ENCODE measurements at regions not wholly inside any gene's neighbourhood (a gene's known extent, or its start where the extent isn't known, plus 50 kb on each side); places are given as distances from the start of the nearest gene placed in this dataset.

GRCh38 chr13:81721400-81721799 is 1380.5 kb upstream of the SPRY2 start:
- Histone ChIP-seq H3K4me1 (ENCODE audit: control insufficient read depth in 3 of 3, insufficient read depth in 3 of 3, low read length in 3 of 3) (no peaks in the 10 kb centered on the region), H3K27me3 (ENCODE audit: control insufficient read depth in 3 of 3, insufficient read depth in 3 of 3, low read length in 3 of 3) (no peaks in the 10 kb centered on the region), H3K27ac (ENCODE audit: low read depth, low read length) (no peak overlapping the region), H3K9me3 (ENCODE audit: control insufficient read depth in 3 of 3, low read length in 3 of 3) (peaks cover 0 to 2% (median 0%) of the 10 kb centered on the region in 3 donors), H3K36me3 (ENCODE audit: control insufficient read depth in 3 of 3, insufficient read depth in 3 of 3, low read length in 3 of 3) (no peaks in the 10 kb centered on the region), H3K4me3 (ENCODE audit: low read length in 3 of 3) (no peak overlapping the region), H3K9ac (ENCODE audit: low read depth in 1 of 3, low read length in 3 of 3) (no peak overlapping the region)

- Histone ChIP-seq H3K4me3 (ENCODE audit: low read length in 3 of 3) (no peak overlapping the region), H3K9me3 (ENCODE audit: control insufficient read depth in 3 of 3, low read length in 3 of 3) (no peaks in the 10 kb centered on the region), H3K36me3 (ENCODE audit: control insufficient read depth in 3 of 3, insufficient read depth in 3 of 3, low read length in 3 of 3) (no peaks in the 10 kb centered on the region), H3K27me3 (ENCODE audit: control insufficient read depth in 3 of 3, insufficient read depth in 3 of 3, low read length in 3 of 3) (no peaks in the 10 kb centered on the region), H3K9ac (ENCODE audit: low read depth in 1 of 3, low read length in 3 of 3) (no peak overlapping the region), H3K27ac (ENCODE audit: low read depth, low read length) (no peak overlapping the region), H3K4me1 (ENCODE audit: control insufficient read depth in 3 of 3, insufficient read depth in 3 of 3, low read length in 3 of 3) (no peaks in the 10 kb centered on the region)
Observed at GRCh38 chr13:81714513-81714912, 1373.6 kb upstream of the SPRY2 start.

GRCh38 chr13:81713201-81713600 is 1372.3 kb upstream of the SPRY2 start:
- H3K9ac ChIP-seq (ENCODE audit: low read depth in 1 of 3, low read length in 3 of 3), result no peak overlapping the region
- no peak overlapping the region for H3K4me3 ChIP-seq (ENCODE audit: low read length in 3 of 3)
- peaks cover 0 to 2% (median 0%) of the 10 kb centered on the region in 3 donors for H3K9me3 ChIP-seq (ENCODE audit: control insufficient read depth in 3 of 3, low read length in 3 of 3)
- H3K36me3 ChIP-seq (ENCODE audit: control insufficient read depth in 3 of 3, insufficient read depth in 3 of 3, low read length in 3 of 3), result no peaks in the 10 kb centered on the region
- H3K4me1 ChIP-seq (ENCODE audit: control insufficient read depth in 3 of 3, insufficient read depth in 3 of 3, low read length in 3 of 3), result no peaks in the 10 kb centered on the region
- H3K27ac ChIP-seq (ENCODE audit: low read depth, low read length), result no peak overlapping the region
- no peaks in the 10 kb centered on the region for H3K27me3 ChIP-seq (ENCODE audit: control insufficient read depth in 3 of 3, insufficient read depth in 3 of 3, low read length in 3 of 3)

GRCh38 chr13:81697826-81698225 is 1356.9 kb upstream of the SPRY2 start:
- no peaks in the 10 kb centered on the region for H3K4me1 ChIP-seq (ENCODE audit: control insufficient read depth in 3 of 3, insufficient read depth in 3 of 3, low read length in 3 of 3)
- H3K27me3 ChIP-seq (ENCODE audit: control insufficient read depth in 3 of 3, insufficient read depth in 3 of 3, low read length in 3 of 3), result no peaks in the 10 kb centered on the region
- no peak overlapping the region for H3K4me3 ChIP-seq (ENCODE audit: low read length in 3 of 3)
- H3K27ac ChIP-seq (ENCODE audit: low read depth, low read length), result no peak overlapping the region
- no peaks in the 10 kb centered on the region for H3K36me3 ChIP-seq (ENCODE audit: control insufficient read depth in 3 of 3, insufficient read depth in 3 of 3, low read length in 3 of 3)
- H3K9me3 ChIP-seq (ENCODE audit: control insufficient read depth in 3 of 3, low read length in 3 of 3), result no peaks in the 10 kb centered on the region
- H3K9ac ChIP-seq (ENCODE audit: low read depth in 1 of 3, low read length in 3 of 3), result no peak overlapping the region

GRCh38 chr13:81686877-81687276 is 1346.0 kb upstream of the SPRY2 start:
- Histone ChIP-seq H3K36me3 (ENCODE audit: control insufficient read depth in 3 of 3, insufficient read depth in 3 of 3, low read length in 3 of 3) (no peaks in the 10 kb centered on the region), H3K9me3 (ENCODE audit: control insufficient read depth in 3 of 3, low read length in 3 of 3) (no peaks in the 10 kb centered on the region), H3K27me3 (ENCODE audit: control insufficient read depth in 3 of 3, insufficient read depth in 3 of 3, low read length in 3 of 3) (no peaks in the 10 kb centered on the region), H3K27ac (ENCODE audit: low read depth, low read length) (no peak overlapping the region), H3K4me3 (ENCODE audit: low read length in 3 of 3) (no peak overlapping the region), H3K9ac (ENCODE audit: low read depth in 1 of 3, low read length in 3 of 3) (no peak overlapping the region), H3K4me1 (ENCODE audit: control insufficient read depth in 3 of 3, insufficient read depth in 3 of 3, low read length in 3 of 3) (no peaks in the 10 kb centered on the region)

- Histone ChIP-seq H3K9me3 (ENCODE audit: control insufficient read depth in 3 of 3, low read length in 3 of 3) (peaks cover 0 to 3% (median 0%) of the 10 kb centered on the region in 3 donors), H3K27ac (ENCODE audit: low read depth, low read length) (no peak overlapping the region), H3K4me1 (ENCODE audit: control insufficient read depth in 3 of 3, insufficient read depth in 3 of 3, low read length in 3 of 3) (no peaks in the 10 kb centered on the region), H3K9ac (ENCODE audit: low read depth in 1 of 3, low read length in 3 of 3) (no peak overlapping the region), H3K27me3 (ENCODE audit: control insufficient read depth in 3 of 3, insufficient read depth in 3 of 3, low read length in 3 of 3) (no peaks in the 10 kb centered on the region), H3K4me3 (ENCODE audit: low read length in 3 of 3) (no peak overlapping the region), H3K36me3 (ENCODE audit: control insufficient read depth in 3 of 3, insufficient read depth in 3 of 3, low read length in 3 of 3) (no peaks in the 10 kb centered on the region)
Observed at GRCh38 chr13:81683521-81683920, 1342.6 kb upstream of the SPRY2 start.

GRCh38 chr13:81682081-81682630 is 1341.2 kb upstream of the SPRY2 start:
- H3K9ac ChIP-seq (ENCODE audit: low read depth in 1 of 3, low read length in 3 of 3), result no peak overlapping the region

GRCh38 chr13:81677857-81678256 is 1336.9 kb upstream of the SPRY2 start:
- no peak overlapping the region for H3K27ac ChIP-seq (ENCODE audit: low read depth, low read length)
- no peaks in the 10 kb centered on the region for H3K36me3 ChIP-seq (ENCODE audit: control insufficient read depth in 3 of 3, insufficient read depth in 3 of 3, low read length in 3 of 3)
- H3K9me3 ChIP-seq (ENCODE audit: control insufficient read depth in 3 of 3, low read length in 3 of 3), result peaks cover 0 to 3% (median 0%) of the 10 kb centered on the region in 3 donors
- no peaks in the 10 kb centered on the region for H3K4me1 ChIP-seq (ENCODE audit: control insufficient read depth in 3 of 3, insufficient read depth in 3 of 3, low read length in 3 of 3)
- no peak overlapping the region for H3K9ac ChIP-seq (ENCODE audit: low read depth in 1 of 3, low read length in 3 of 3)
- H3K27me3 ChIP-seq (ENCODE audit: control insufficient read depth in 3 of 3, insufficient read depth in 3 of 3, low read length in 3 of 3), result no peaks in the 10 kb centered on the region
- no peak overlapping the region for H3K4me3 ChIP-seq (ENCODE audit: low read length in 3 of 3)

More at GRCh38 chr13:81682081-81682630, 1341.2 kb upstream of the SPRY2 start:
- Histone ChIP-seq H3K4me3 (ENCODE audit: low read length in 3 of 3) (no peak overlapping the region), H3K9me3 (ENCODE audit: control insufficient read depth in 3 of 3, low read length in 3 of 3) (peaks cover 0 to 3% (median 0%) of the 10 kb centered on the region in 3 donors), H3K36me3 (ENCODE audit: control insufficient read depth in 3 of 3, insufficient read depth in 3 of 3, low read length in 3 of 3) (no peaks in the 10 kb centered on the region), H3K27ac (ENCODE audit: low read depth, low read length) (no peak overlapping the region), H3K27me3 (ENCODE audit: control insufficient read depth in 3 of 3, insufficient read depth in 3 of 3, low read length in 3 of 3) (no peaks in the 10 kb centered on the region), H3K4me1 (ENCODE audit: control insufficient read depth in 3 of 3, insufficient read depth in 3 of 3, low read length in 3 of 3) (no peaks in the 10 kb centered on the region)

- Histone ChIP-seq H3K9me3 (ENCODE audit: control insufficient read depth in 3 of 3, low read length in 3 of 3) (peaks cover 0 to 3% (median 0%) of the 10 kb centered on the region in 3 donors), H3K4me1 (ENCODE audit: control insufficient read depth in 3 of 3, insufficient read depth in 3 of 3, low read length in 3 of 3) (no peaks in the 10 kb centered on the region), H3K9ac (ENCODE audit: low read depth in 1 of 3, low read length in 3 of 3) (no peak overlapping the region), H3K27ac (ENCODE audit: low read depth, low read length) (no peak overlapping the region), H3K4me3 (ENCODE audit: low read length in 3 of 3) (no peak overlapping the region), H3K27me3 (ENCODE audit: control insufficient read depth in 3 of 3, insufficient read depth in 3 of 3, low read length in 3 of 3) (no peaks in the 10 kb centered on the region), H3K36me3 (ENCODE audit: control insufficient read depth in 3 of 3, insufficient read depth in 3 of 3, low read length in 3 of 3) (no peaks in the 10 kb centered on the region)
Observed at GRCh38 chr13:81676008-81676407, 1335.1 kb upstream of the SPRY2 start.

- Histone ChIP-seq H3K36me3 (ENCODE audit: control insufficient read depth in 3 of 3, insufficient read depth in 3 of 3, low read length in 3 of 3) (no peaks in the 10 kb centered on the region), H3K27ac (ENCODE audit: low read depth, low read length) (no peak overlapping the region), H3K4me3 (ENCODE audit: low read length in 3 of 3) (no peak overlapping the region), H3K9ac (ENCODE audit: low read depth in 1 of 3, low read length in 3 of 3) (no peak overlapping the region), H3K27me3 (ENCODE audit: control insufficient read depth in 3 of 3, insufficient read depth in 3 of 3, low read length in 3 of 3) (no peaks in the 10 kb centered on the region), H3K4me1 (ENCODE audit: control insufficient read depth in 3 of 3, insufficient read depth in 3 of 3, low read length in 3 of 3) (no peaks in the 10 kb centered on the region), H3K9me3 (ENCODE audit: control insufficient read depth in 3 of 3, low read length in 3 of 3) (no peaks in the 10 kb centered on the region)
Observed at GRCh38 chr13:81671064-81671463, 1330.1 kb upstream of the SPRY2 start.
